ENCODE measurements at regions not wholly inside any gene's neighbourhood (a gene's known extent, or its start where the extent isn't known, plus 50 kb on each side); places are given as distances from the start of the nearest gene placed in this dataset.

DNA sequence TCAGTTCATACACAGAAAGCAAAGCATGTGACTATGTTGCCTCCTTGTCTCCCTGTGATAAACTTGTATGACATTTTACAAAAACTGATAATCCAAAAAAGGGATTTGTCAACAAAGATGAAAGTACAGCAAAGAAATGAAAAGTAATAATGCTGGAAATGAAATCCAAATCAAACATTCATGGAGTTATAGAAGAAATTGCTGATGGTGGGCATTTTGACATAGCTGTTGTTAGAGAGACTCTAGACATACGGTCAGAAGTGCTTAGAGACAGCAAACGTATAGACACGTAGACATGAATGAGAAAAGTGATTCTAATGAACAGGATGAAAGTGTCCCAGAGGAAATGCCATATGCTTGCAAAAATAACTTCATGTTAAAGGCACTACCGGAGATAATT, 186.9 kb upstream of the RGMB start:
- no peaks in the 10 kb centered on the region for H3K9me3 ChIP-seq (ENCODE audit: severe bottlenecking)
- no peaks in the 10 kb centered on the region for H3K36me3 ChIP-seq
- no peak overlapping the region for H3K4me3 ChIP-seq (ENCODE audit: low read depth, low read length)
- H3K27me3 ChIP-seq (ENCODE audit: insufficient read depth, low read depth, severe bottlenecking): no peaks in the 10 kb centered on the region
- no peak for DNase-seq
- H3K27ac ChIP-seq: no peak overlapping the region
- TF ChIP-seq CTCF (IDR thresholded peaks at IDR 0.05; ENCODE audit: low read depth, low read length): no peak

DNA sequence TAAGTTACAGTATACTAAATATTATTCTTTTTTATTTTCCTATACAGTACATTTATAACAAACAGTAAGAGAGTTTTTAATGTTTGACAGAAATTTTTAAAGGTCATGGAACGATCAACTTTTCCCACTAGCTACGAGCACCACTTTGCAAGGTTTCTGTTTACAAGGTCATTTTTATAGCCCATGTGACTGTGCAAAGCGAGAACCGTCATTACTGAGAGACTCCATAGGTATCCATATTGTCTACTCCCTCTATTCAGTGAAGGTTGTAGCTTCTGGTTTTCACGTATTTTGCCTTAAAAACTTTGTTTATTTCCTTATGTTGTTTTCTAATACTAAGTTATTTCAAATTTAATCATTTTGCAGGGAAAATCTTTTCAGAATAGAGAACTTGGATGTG, 186.3 kb upstream of the RGMB start:
- no peak for TF ChIP-seq CTCF (IDR thresholded peaks at IDR 0.05; ENCODE audit: low read depth, low read length)
- no peak for DNase-seq

GRCh38 chr5:98588215-98588614, 185.2 kb upstream of the RGMB start:
- Histone ChIP-seq H3K9me3 (ENCODE audit: severe bottlenecking) (no peaks in the 10 kb centered on the region), H3K27ac (no peak overlapping the region), H3K27me3 (ENCODE audit: insufficient read depth, low read depth, severe bottlenecking) (no peaks in the 10 kb centered on the region), H3K4me3 (ENCODE audit: low read depth, low read length) (no peak overlapping the region), H3K36me3 (no peaks in the 10 kb centered on the region)
- no peak for DNase-seq
- no peak for TF ChIP-seq CTCF (IDR thresholded peaks at IDR 0.05; ENCODE audit: low read depth, low read length)

More for the DNA sequence above, 186.3 kb upstream of the RGMB start:
- no peak overlapping the region for H3K4me3 ChIP-seq (ENCODE audit: low read depth, low read length)
- H3K36me3 ChIP-seq: no peaks in the 10 kb centered on the region
- H3K9me3 ChIP-seq (ENCODE audit: severe bottlenecking): no peaks in the 10 kb centered on the region
- no peak overlapping the region for H3K27ac ChIP-seq
- H3K27me3 ChIP-seq (ENCODE audit: insufficient read depth, low read depth, severe bottlenecking): no peaks in the 10 kb centered on the region

DNA sequence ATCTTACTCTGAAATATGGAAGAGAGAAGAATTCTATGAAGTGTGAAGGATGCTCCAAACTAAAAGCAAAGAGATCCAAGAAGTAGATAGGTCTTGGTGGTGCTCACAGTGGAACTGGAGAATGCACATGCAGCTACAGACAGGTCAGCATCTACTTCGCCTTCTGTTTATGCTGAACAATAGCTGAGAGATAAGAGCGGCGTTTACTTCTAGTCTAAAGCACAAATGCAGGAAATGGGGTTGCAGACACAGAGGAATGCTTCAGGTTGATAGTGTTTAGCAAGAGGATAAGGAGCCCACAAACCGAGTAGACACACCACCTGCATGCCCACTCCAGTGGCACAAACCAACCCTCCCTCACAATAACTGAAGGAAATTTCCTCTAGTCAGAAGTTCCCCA, 180.0 kb upstream of the RGMB start:
- H3K4me3 ChIP-seq (ENCODE audit: low read depth, low read length): no peak overlapping the region
- no peak for DNase-seq
- no peak overlapping the region for H3K27ac ChIP-seq

GRCh38 chr5:98594098-98594497, 179.4 kb upstream of the RGMB start:
- no peaks in the 10 kb centered on the region for H3K36me3 ChIP-seq
- no peak for TF ChIP-seq CTCF (IDR thresholded peaks at IDR 0.05; ENCODE audit: low read depth, low read length)
- no peak overlapping the region for H3K4me3 ChIP-seq (ENCODE audit: low read depth, low read length)
- H3K27ac ChIP-seq: no peak overlapping the region
- peaks cover 3% of the 10 kb centered on the region for H3K27me3 ChIP-seq (ENCODE audit: insufficient read depth, low read depth, severe bottlenecking)
- no peaks in the 10 kb centered on the region for H3K9me3 ChIP-seq (ENCODE audit: severe bottlenecking)
- no peak for DNase-seq

More for the DNA sequence above, 180.0 kb upstream of the RGMB start:
- Histone ChIP-seq H3K27me3 (ENCODE audit: insufficient read depth, low read depth, severe bottlenecking) (peaks cover 3% of the 10 kb centered on the region), H3K9me3 (ENCODE audit: severe bottlenecking) (no peaks in the 10 kb centered on the region), H3K36me3 (no peaks in the 10 kb centered on the region)
- TF ChIP-seq CTCF (IDR thresholded peaks at IDR 0.05; ENCODE audit: low read depth, low read length): no peak

DNA sequence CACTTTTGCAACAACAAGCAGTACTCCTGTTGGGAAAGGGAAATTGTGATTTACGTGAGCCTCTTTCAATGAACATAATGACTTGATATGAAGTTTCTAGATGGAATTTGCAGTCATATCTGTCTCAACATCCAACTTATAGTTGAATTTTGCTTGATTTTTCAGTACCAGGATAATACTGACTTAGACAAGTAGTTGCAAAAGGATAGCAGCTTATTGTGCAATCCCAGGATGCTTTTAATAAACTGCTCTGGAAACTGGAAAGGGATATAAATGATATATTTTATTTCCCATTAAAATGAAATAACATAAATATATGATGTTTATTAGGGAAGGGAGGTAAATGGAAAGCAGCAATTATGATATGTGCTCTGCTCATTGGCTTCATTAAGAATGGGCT, 174.4 kb upstream of the RGMB start:
- DNase-seq: no peak
- TF ChIP-seq CTCF (IDR thresholded peaks at IDR 0.05; ENCODE audit: low read depth, low read length): no peak
- Histone ChIP-seq H3K36me3 (no peaks in the 10 kb centered on the region), H3K4me3 (ENCODE audit: low read depth, low read length) (no peak overlapping the region), H3K9me3 (ENCODE audit: severe bottlenecking) (no peaks in the 10 kb centered on the region), H3K27me3 (ENCODE audit: insufficient read depth, low read depth, severe bottlenecking) (peaks cover 3% of the 10 kb centered on the region), H3K27ac (no peak overlapping the region)
